Fibroblast of skin of back (primary cell): ENCODE measurements at regions not wholly inside any gene's neighbourhood (a gene's known extent, or its start where the extent isn't known, plus 50 kb on each side); places are given as distances from the start of the nearest gene placed in this dataset.
A peak's percentile ranks its signal among the peaks of the same experiment; 100 is the strongest.
"Not testable (repeated sequence)": the region's sequence is repeated elsewhere in the genome, so short reads cannot be mapped to it uniquely, and the experiment has no call there.

Experiments used
- DNase-seq: peaks from one replicate; pipeline ENCODE4 v3.0.0-alpha.2; 2013

DNA sequence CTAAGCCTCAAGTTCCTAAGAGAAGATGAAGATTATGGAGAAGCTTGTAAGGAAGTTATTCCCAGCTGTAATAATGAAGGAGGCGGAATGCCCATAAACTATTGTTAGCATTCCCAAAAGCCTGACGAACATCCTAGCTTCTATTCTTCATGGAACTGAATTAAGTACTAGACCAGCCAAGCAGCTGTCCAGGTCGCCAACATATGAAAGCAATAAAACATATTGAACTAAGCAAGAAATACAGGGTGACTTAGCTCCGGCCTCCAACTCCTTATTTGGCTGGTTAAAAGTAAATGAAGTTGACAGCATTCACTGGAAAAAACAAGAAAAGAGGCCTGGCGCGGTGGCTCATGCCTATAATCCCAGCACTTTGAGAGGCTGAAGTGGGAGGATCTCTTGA, 174.0 kb upstream of the TPM1 start:
- DNase-seq: peak; percentile 45

DNA sequence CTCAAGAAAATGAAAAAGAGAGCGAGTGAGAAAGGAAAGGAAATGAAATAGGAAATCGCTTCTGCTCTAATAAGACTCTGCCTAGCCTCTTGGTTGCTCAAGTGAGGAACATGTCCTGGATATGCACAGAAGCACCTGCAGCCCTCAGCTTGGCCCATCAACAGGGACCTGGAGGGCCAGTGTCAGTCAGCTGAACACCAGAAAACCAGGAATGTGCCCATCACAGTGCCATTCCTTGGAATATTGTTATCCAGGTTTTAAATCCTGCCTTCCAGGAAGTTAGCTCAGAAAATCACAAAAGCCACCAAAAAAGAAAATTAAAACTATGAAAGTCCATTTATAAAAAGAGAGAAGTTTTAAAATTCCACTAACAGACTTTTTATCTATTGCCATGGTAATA, 173.4 kb upstream of the TPM1 start:
- DNase-seq: no peak

- DNase-seq: no peak
Measured at GRCh38 chr15:62870216-62870615, 172.3 kb upstream of the TPM1 start.

- not testable (repeated sequence) for DNase-seq
Measured at GRCh38 chr15:62870701-62871100, 171.8 kb upstream of the TPM1 start.

GRCh38 chr15:62873203-62873602, 169.3 kb upstream of the TPM1 start:
- DNase-seq: peak; percentile 70

GRCh38 chr15:62874064-62874463, 168.5 kb upstream of the TPM1 start:
- DNase-seq: no peak

DNA sequence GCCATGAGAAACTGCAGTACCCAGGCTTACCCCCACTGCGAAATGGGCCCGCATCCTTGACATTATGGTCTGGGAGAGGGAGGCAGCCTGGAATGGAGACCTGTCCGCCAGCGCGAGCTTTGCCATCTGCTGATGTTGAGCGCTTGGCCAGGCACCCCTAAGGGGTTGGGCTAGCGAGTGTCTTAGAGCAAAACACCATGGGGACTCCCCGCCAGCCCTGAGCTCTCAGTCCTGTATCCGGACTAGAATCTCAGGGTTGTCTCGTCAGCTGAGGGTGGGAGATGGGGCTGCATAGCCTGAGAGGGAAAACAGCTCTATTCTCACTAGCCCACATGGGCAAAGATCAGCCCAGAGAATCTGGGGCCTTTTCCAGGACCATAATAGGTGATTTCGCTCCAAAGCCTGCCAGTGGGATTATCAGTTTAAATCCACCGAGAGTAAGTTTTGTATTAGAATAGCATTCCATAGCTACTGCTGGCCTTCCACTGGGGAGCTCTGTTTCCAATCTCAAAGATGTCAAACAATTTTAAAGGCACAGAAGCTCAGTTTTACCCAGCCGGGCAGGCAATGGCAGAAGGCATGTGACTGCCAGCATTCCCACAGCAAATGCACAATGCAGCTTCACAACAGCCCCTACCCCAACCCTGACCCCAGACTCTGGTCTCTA, 167.5 kb upstream of the TPM1 start:
- no peak for DNase-seq

DNA sequence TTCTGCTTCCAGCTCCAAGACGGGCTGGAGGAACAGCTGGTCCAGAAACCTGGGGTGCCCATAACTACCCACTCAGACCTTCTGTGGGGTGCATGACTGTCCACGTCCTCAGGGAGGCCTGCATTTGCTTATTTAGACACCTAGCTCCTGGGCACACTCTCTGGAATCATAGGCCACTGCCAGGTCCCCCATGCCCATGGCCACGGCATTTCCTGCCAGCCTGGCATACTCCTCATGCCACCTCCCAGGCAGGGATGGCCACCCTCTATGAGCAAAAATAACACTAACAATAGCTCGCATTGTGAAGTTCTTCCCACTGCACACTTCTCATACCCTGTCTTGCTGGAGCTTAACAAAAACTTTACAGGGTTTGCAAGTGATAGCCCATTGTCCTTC, 166.9 kb upstream of the TPM1 start:
- DNase-seq: no peak

DNA sequence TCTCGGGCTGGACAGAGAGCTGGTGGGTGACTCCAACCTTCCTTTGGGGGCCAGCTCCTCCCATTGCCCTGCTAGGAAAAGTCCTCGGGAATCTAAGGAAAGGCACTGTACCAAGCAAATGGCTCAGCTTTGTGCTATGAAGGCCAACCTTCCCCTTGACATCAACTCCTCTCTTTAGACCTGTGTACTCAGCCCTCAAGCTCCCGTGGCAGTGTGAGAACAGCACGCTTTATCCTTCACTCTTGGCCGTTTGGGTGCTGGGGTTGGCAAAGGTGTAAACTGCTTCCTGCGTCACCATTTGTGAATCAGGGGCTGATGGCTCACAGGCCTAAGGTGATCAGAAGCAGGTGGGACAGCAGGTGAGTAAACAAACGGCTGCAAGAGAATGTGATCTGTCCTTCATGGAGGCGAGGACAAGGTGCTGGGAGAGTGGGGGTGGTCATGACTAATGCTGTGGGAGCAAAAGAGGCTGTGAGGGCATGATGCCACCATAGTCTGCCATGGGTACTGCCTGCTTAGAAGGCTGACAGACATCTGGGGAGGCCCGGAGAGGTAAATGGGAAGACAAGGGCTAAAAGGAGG, 165.2 kb upstream of the TPM1 start:
- DNase-seq: no peak

DNA sequence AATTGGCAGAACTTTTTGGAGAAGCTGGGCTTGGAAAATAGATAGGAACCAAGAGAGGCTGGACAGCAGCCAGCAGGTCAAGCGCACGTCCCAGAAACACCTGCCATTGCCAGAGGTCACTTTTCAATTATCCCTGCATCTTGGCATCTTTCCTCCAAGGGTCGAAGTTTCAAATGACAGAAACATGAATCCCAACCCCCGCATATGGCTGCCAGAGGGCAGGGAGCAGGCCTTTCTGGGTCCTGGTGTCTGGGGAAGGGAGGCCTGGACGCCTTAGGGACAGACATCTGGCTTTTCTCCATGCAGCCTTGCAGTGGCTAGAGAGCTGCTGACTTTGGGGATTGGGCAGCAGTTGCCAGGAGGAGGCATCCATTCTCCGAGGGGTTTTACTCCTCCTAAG, 164.5 kb upstream of the TPM1 start:
- no peak for DNase-seq

DNA sequence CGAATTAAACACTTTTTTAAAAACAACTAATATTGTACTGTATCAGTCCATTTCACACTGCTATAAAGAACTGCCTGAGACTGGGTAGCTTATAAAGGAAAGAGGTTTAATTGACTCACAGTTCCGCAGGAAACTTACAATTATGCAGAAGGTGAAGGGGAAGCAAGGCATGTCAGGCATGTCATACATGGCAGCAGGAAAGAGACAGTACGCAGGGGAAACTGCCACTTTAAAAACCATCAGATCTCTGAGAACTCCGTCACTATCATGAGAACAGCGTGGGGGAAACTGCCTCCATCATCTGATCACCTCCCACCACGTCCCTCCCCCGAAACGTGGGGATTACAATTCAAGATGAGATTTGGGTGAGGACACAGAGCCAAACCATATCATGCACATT, 162.8 kb upstream of the TPM1 start:
- DNase-seq: no peak

- DNase-seq: no peak
Measured at GRCh38 chr15:62880278-62880677, 162.3 kb upstream of the TPM1 start.

GRCh38 chr15:62881056-62881455, 161.5 kb upstream of the TPM1 start:
- DNase-seq: no peak

GRCh38 chr15:62883938-62884479, 158.5 kb upstream of the TPM1 start:
- peak; percentile 58 for DNase-seq

- DNase-seq: peak; percentile 72
Measured at GRCh38 chr15:62886431-62887071, 156.0 kb upstream of the TPM1 start.

- peak; percentile 35 for DNase-seq
Measured at GRCh38 chr15:62887113-62887570, 155.4 kb upstream of the TPM1 start.

GRCh38 chr15:62888623-62889022, 153.9 kb upstream of the TPM1 start:
- DNase-seq: peak; percentile 34

GRCh38 chr15:62889141-62889661, 153.3 kb upstream of the TPM1 start:
- DNase-seq: no peak

DNA sequence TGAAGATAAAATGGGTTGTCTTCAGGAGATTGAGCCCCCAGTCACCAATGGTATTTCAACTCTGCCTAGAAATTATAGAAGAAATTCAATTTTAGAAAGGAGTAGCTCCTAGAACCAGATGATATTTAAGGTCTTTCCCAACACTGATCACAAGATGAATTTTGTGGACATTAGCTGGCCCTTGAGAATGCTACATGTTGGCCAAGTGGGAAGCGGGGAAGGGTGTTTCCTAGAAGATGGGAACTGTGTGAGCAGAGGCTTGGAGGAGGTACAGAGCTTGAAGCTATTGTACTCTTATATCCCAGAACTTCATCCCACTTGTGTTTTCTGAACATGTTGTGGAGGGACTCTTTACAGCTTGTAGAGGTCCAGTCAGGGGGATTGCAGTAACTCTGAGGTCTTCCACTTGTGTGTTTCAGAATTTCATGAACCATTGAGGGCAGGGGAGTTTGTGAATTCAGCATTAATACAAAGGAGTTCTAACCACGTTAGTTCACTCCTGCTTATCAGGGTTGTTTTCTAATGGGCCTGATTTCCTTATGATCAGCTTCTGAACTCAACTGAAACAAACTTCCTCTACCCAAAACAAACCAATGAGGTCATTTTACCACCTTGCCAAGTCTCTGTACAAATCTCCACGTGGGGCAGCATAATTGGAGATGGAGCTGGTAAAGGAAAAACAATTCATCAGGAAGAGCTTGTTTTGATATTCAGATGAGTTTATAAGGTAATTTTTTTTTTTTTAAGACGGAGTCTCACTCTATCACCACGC, 152.6 kb upstream of the TPM1 start:
- DNase-seq: peak; percentile 20

- peak; percentile 70 for DNase-seq
Measured at GRCh38 chr15:62894322-62895085, 148.0 kb upstream of the TPM1 start.

DNA sequence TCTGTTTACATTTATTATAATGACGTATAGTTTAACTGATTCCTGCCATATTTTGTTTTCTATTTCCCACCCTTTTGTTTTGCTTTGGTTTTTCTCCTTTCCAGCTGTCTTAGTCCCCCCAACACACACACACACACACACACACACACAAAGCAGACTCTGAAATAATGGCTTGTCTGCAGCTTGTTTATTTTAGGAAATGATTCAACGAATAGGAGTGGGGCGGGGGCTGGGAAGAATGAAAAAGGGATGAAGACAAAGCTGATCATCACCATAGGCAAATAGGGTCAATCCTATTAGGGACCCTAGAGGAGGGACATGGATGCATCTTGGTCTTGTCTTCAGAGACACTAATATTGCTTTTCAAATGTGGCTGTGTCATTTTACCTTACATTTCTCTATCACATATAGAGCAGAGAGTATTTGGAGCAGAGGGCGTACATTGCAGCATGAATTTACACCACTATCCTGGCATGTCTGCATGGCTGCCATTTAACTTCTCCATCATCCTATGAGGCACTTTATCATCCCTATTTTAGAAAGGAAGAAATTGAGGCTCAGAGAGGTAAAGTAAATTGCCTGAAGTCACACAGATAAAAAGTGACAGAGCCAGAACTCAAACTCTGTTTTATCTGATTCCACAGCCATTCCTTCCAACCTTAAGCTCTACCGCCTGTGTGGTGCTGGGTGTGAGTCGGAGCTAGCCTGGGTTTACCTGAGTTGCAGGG, 147.2 kb upstream of the TPM1 start:
- DNase-seq: peak; percentile 97
